ENCODE measurements at regions not wholly inside any gene's neighbourhood (a gene's known extent, or its start where the extent isn't known, plus 50 kb on each side); places are given as distances from the start of the nearest gene placed in this dataset.

GRCh38 chr18:47735041-47735702 is 195.3 kb downstream of the SMAD2 start:
- no peak for TF ChIP-seq EZH2phosphoT487 (IDR thresholded peaks at IDR 0.05; ENCODE audit: low read depth)
- TF ChIP-seq, protein P1, sequence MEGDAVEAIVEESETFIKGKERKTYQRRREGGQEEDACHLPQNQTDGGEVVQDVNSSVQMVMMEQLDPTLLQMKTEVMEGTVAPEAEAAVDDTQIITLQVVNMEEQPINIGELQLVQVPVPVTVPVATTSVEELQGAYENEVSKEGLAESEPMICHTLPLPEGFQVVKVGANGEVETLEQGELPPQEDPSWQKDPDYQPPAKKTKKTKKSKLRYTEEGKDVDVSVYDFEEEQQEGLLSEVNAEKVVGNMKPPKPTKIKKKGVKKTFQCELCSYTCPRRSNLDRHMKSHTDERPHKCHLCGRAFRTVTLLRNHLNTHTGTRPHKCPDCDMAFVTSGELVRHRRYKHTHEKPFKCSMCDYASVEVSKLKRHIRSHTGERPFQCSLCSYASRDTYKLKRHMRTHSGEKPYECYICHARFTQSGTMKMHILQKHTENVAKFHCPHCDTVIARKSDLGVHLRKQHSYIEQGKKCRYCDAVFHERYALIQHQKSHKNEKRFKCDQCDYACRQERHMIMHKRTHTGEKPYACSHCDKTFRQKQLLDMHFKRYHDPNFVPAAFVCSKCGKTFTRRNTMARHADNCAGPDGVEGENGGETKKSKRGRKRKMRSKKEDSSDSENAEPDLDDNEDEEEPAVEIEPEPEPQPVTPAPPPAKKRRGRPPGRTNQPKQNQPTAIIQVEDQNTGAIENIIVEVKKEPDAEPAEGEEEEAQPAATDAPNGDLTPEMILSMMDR (IDR thresholded peaks at IDR 0.05; ENCODE audit: low read depth, low read length), result no peak
